H1 (cell line): ENCODE measurements at regions not wholly inside any gene's neighbourhood (a gene's known extent, or its start where the extent isn't known, plus 50 kb on each side); places are given as distances from the start of the nearest gene placed in this dataset.

Experiments
- TF ChIP-seq, protein P1 (sequence below): fragments of 300-600 bp; sonication (generic); IDR thresholded peaks from 2 replicates; pipeline ENCODE4 v1.7.1; 2012; ENCODE audit warnings: low read length, moderate library complexity, mild to moderate bottlenecking, inconsistent platforms; ENCODE audit not compliant: insufficient replicate concordance

GRCh38 chr4:134388351-134388750 is 186.8 kb upstream of the PABPC4L start (continued):
- TF ChIP-seq, protein P1, sequence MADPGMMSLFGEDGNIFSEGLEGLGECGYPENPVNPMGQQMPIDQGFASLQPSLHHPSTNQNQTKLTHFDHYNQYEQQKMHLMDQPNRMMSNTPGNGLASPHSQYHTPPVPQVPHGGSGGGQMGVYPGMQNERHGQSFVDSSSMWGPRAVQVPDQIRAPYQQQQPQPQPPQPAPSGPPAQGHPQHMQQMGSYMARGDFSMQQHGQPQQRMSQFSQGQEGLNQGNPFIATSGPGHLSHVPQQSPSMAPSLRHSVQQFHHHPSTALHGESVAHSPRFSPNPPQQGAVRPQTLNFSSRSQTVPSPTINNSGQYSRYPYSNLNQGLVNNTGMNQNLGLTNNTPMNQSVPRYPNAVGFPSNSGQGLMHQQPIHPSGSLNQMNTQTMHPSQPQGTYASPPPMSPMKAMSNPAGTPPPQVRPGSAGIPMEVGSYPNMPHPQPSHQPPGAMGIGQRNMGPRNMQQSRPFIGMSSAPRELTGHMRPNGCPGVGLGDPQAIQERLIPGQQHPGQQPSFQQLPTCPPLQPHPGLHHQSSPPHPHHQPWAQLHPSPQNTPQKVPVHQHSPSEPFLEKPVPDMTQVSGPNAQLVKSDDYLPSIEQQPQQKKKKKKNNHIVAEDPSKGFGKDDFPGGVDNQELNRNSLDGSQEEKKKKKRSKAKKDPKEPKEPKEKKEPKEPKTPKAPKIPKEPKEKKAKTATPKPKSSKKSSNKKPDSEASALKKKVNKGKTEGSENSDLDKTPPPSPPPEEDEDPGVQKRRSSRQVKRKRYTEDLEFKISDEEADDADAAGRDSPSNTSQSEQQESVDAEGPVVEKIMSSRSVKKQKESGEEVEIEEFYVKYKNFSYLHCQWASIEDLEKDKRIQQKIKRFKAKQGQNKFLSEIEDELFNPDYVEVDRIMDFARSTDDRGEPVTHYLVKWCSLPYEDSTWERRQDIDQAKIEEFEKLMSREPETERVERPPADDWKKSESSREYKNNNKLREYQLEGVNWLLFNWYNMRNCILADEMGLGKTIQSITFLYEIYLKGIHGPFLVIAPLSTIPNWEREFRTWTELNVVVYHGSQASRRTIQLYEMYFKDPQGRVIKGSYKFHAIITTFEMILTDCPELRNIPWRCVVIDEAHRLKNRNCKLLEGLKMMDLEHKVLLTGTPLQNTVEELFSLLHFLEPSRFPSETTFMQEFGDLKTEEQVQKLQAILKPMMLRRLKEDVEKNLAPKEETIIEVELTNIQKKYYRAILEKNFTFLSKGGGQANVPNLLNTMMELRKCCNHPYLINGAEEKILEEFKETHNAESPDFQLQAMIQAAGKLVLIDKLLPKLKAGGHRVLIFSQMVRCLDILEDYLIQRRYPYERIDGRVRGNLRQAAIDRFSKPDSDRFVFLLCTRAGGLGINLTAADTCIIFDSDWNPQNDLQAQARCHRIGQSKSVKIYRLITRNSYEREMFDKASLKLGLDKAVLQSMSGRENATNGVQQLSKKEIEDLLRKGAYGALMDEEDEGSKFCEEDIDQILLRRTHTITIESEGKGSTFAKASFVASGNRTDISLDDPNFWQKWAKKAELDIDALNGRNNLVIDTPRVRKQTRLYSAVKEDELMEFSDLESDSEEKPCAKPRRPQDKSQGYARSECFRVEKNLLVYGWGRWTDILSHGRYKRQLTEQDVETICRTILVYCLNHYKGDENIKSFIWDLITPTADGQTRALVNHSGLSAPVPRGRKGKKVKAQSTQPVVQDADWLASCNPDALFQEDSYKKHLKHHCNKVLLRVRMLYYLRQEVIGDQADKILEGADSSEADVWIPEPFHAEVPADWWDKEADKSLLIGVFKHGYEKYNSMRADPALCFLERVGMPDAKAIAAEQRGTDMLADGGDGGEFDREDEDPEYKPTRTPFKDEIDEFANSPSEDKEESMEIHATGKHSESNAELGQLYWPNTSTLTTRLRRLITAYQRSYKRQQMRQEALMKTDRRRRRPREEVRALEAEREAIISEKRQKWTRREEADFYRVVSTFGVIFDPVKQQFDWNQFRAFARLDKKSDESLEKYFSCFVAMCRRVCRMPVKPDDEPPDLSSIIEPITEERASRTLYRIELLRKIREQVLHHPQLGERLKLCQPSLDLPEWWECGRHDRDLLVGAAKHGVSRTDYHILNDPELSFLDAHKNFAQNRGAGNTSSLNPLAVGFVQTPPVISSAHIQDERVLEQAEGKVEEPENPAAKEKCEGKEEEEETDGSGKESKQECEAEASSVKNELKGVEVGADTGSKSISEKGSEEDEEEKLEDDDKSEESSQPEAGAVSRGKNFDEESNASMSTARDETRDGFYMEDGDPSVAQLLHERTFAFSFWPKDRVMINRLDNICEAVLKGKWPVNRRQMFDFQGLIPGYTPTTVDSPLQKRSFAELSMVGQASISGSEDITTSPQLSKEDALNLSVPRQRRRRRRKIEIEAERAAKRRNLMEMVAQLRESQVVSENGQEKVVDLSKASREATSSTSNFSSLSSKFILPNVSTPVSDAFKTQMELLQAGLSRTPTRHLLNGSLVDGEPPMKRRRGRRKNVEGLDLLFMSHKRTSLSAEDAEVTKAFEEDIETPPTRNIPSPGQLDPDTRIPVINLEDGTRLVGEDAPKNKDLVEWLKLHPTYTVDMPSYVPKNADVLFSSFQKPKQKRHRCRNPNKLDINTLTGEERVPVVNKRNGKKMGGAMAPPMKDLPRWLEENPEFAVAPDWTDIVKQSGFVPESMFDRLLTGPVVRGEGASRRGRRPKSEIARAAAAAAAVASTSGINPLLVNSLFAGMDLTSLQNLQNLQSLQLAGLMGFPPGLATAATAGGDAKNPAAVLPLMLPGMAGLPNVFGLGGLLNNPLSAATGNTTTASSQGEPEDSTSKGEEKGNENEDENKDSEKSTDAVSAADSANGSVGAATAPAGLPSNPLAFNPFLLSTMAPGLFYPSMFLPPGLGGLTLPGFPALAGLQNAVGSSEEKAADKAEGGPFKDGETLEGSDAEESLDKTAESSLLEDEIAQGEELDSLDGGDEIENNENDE = no peak
